ENCODE measurements at regions not wholly inside any gene's neighbourhood (a gene's known extent, or its start where the extent isn't known, plus 50 kb on each side); places are given as distances from the start of the nearest gene placed in this dataset.
"Not testable (repeated sequence)": the region's sequence is repeated elsewhere in the genome, so short reads cannot be mapped to it uniquely, and the experiment has no call there.

GRCh38 chr22:22697377-22698117 is 53.1 kb downstream of the GGTLC2 start:
- Histone ChIP-seq H3K36me3 (ENCODE audit: insufficient read depth, low read length) (no peaks in the 10 kb centered on the region), H3K9ac (ENCODE audit: low read depth, low read length) (no peak overlapping the region), H3K4me2 (ENCODE audit: low read length) (no peak overlapping the region), H3K4me3 (ENCODE audit: low read length) (no peak overlapping the region), H3K27me3 (ENCODE audit: control insufficient read depth, insufficient read depth, low read length) (no peaks in the 10 kb centered on the region), H3K4me1 (ENCODE audit: control insufficient read depth, insufficient read depth, low read length) (peaks cover 28% of the 10 kb centered on the region), H3K9me3 (replicated peaks; ENCODE audit: low read length) (no peaks in the 10 kb centered on the region)

GRCh38 chr22:22698263-22698750 is 53.9 kb downstream of the GGTLC2 start:
- Histone ChIP-seq H3K9ac (ENCODE audit: low read depth, low read length) (no peak overlapping the region), H3K4me1 (ENCODE audit: control insufficient read depth, insufficient read depth, low read length) (peaks cover 28% of the 10 kb centered on the region), H3K27me3 (ENCODE audit: control insufficient read depth, insufficient read depth, low read length) (no peaks in the 10 kb centered on the region)

DNA sequence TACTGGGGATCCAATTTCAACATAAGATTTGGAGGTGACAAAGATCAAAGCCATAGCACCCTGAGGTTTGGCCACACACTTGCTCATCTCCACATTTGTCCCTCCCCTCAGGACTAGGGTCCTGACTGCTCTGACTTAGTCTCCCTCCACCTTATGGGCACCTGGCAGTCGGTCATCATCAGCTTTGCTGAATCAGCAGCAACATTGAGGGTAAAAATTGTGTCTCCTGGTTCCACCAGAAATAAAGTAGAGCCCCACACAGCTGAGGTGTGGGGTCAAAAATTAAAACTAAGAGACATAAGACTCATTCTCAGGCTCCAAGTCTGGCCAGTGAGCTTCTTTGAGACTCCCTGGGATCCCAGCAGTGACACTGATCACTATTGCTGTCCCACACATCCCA is 56.2 kb downstream of the GGTLC2 start:
- Histone ChIP-seq H3K27me3 (ENCODE audit: control insufficient read depth, insufficient read depth, low read length) (no peaks in the 10 kb centered on the region), H3K9me3 (replicated peaks; ENCODE audit: low read length) (no peaks in the 10 kb centered on the region), H3K36me3 (ENCODE audit: insufficient read depth, low read length) (no peaks in the 10 kb centered on the region), H3K9ac (ENCODE audit: low read depth, low read length) (no peak overlapping the region), H3K4me1 (ENCODE audit: control insufficient read depth, insufficient read depth, low read length) (peaks cover 29% of the 10 kb centered on the region), H3K4me2 (ENCODE audit: low read length) (no peak overlapping the region), H3K4me3 (ENCODE audit: low read length) (no peak overlapping the region)

More at GRCh38 chr22:22698263-22698750, 53.9 kb downstream of the GGTLC2 start:
- H3K36me3 ChIP-seq (ENCODE audit: insufficient read depth, low read length) = no peaks in the 10 kb centered on the region
- no peak overlapping the region for H3K4me3 ChIP-seq (ENCODE audit: low read length)
- H3K4me2 ChIP-seq (ENCODE audit: low read length) = no peak overlapping the region
- H3K9me3 ChIP-seq (replicated peaks; ENCODE audit: low read length) = no peaks in the 10 kb centered on the region

- not testable (repeated sequence) for H3K4me2 ChIP-seq (ENCODE audit: low read length); H3K27me3 ChIP-seq (ENCODE audit: control insufficient read depth, insufficient read depth, low read length); H3K9me3 ChIP-seq (replicated peaks; ENCODE audit: low read length); H3K9ac ChIP-seq (ENCODE audit: low read depth, low read length); H3K36me3 ChIP-seq (ENCODE audit: insufficient read depth, low read length); H3K4me3 ChIP-seq (ENCODE audit: low read length)
- H3K4me1 ChIP-seq (ENCODE audit: control insufficient read depth, insufficient read depth, low read length) = peaks cover 29% of the 10 kb centered on the region
Observed at GRCh38 chr22:22701557-22701956, 57.1 kb downstream of the GGTLC2 start.

DNA sequence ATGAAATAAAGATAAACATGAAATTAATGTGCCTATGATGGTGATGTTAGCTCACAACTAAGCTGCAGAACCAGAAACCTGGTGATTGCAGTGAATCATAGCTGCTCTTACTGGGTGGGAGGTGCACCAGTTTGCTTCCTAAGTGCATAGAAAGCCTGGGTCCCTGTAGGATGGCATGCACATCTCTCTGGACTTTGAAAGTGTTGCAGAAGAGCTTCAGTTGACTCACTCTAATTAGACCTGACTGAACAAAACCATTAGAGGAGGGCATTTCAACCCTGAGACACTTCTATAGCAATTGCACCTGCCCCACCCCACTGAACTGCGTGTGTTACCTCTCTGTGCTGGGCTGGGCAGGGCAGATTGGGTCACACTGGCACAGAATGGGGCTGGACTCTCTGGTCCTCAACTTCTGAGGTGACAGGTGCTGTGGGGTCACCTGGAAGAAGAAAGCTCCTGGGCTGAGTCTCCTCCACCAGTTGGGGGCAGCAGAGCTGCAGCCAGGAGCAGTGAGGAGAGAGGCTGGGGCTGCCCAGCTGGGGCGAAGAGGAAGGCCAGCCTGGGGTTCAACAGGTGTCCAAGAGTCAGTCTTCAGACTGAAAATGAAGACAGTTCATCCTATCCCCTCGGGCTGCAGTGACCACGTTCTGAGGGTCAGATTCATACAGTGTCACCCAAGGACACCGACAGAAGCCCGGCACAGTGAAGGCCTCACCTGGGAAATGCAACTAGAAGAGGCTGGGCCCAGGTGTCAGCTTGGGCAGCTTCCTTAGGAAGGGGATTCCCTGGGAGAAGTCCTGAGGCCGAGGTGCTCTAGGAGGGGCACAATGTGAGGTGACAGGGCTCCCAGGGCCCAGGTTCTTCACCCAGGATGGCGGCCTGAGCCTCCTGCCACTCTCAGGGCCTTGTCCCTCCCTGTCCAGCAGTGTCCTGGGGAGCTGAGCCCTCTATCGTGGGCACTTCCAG is 58.1 kb downstream of the GGTLC2 start:
- H3K9me3 ChIP-seq (replicated peaks; ENCODE audit: low read length) = no peaks in the 10 kb centered on the region
- H3K4me1 ChIP-seq (ENCODE audit: control insufficient read depth, insufficient read depth, low read length) = peaks cover 29% of the 10 kb centered on the region
- no peaks in the 10 kb centered on the region for H3K36me3 ChIP-seq (ENCODE audit: insufficient read depth, low read length)
- no peak overlapping the region for H3K4me3 ChIP-seq (ENCODE audit: low read length)
- H3K27me3 ChIP-seq (ENCODE audit: control insufficient read depth, insufficient read depth, low read length) = no peaks in the 10 kb centered on the region
- H3K4me2 ChIP-seq (ENCODE audit: low read length) = no peak overlapping the region
- H3K9ac ChIP-seq (ENCODE audit: low read depth, low read length) = peak overlapping the region; percentile 39

- H3K27me3 ChIP-seq (ENCODE audit: control insufficient read depth, insufficient read depth, low read length) = no peaks in the 10 kb centered on the region
- H3K9me3 ChIP-seq (replicated peaks; ENCODE audit: low read length) = no peaks in the 10 kb centered on the region
- H3K4me1 ChIP-seq (ENCODE audit: control insufficient read depth, insufficient read depth, low read length) = peaks cover 29% of the 10 kb centered on the region
- H3K4me2 ChIP-seq (ENCODE audit: low read length) = peak overlapping the region; percentile 50
- H3K4me3 ChIP-seq (ENCODE audit: low read length) = peak overlapping the region; percentile 29
- H3K9ac ChIP-seq (ENCODE audit: low read depth, low read length) = peak overlapping the region; percentile 39
- no peaks in the 10 kb centered on the region for H3K36me3 ChIP-seq (ENCODE audit: insufficient read depth, low read length)
Observed at GRCh38 chr22:22703203-22703570, 58.8 kb downstream of the GGTLC2 start.

DNA sequence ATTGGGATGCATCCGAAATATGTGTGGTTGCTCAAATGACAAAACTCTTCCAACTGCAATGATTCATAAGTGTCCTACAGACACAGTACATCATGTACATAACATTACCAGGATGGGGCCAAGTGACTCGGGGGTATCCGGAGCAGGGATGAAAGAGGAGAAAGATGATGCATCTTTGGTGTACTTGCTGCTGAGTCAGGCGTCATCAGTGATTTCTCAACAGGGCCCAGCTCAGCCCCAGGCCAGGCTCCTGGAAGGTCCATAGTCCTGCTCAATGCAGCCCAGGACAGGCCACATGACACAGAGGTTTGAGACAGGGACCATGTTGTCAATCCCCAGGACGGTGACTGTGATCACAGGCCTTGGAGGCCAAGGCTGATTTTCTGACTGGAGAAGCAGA is 59.3 kb downstream of the GGTLC2 start:
- Histone ChIP-seq H3K4me3 (ENCODE audit: low read length) (no peak overlapping the region), H3K9ac (ENCODE audit: low read depth, low read length) (peak overlapping the region; percentile 50), H3K9me3 (replicated peaks; ENCODE audit: low read length) (no peaks in the 10 kb centered on the region), H3K4me2 (ENCODE audit: low read length) (peak overlapping the region; percentile 50), H3K27me3 (ENCODE audit: control insufficient read depth, insufficient read depth, low read length) (no peaks in the 10 kb centered on the region), H3K36me3 (ENCODE audit: insufficient read depth, low read length) (no peaks in the 10 kb centered on the region), H3K4me1 (ENCODE audit: control insufficient read depth, insufficient read depth, low read length) (peaks cover 29% of the 10 kb centered on the region)

DNA sequence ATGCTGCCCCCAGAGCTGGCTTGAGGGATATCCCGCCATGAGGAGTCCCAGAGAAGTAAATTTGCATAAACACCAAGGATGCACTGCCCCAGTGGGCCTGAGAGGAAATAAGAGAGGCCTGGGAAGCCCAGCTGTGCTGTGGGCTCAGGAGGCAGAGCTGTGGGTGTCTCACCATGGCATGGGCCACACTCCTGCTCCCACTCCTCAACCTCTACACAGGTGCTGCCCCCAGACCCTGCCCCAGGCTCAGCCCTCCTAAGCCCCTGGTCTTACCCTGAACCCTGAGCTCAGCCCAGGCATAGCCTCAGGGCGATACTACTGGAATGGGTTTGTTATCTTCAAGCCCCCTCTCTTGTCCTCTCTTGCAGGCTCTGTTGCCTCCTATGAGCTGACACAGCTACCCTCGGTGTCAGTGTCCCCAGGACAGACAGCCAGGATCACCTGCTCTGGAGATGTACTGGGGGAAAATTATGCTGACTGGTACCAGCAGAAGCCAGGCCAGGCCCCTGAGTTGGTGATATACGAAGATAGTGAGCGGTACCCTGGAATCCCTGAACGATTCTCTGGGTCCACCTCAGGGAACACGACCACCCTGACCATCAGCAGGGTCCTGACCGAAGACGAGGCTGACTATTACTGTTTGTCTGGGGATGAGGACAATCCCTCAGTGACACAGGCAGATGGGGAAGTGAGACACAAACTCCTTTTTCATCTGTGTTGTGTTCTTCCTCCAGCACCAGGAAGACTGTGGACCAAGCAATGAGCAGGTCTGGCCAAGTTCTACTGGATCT is 59.9 kb downstream of the GGTLC2 start:
- peaks cover 29% of the 10 kb centered on the region for H3K4me1 ChIP-seq (ENCODE audit: control insufficient read depth, insufficient read depth, low read length)
- H3K36me3 ChIP-seq (ENCODE audit: insufficient read depth, low read length) = no peaks in the 10 kb centered on the region
- H3K4me3 ChIP-seq (ENCODE audit: low read length) = no peak overlapping the region
- peak overlapping the region; percentile 50 for H3K9ac ChIP-seq (ENCODE audit: low read depth, low read length)
- no peaks in the 10 kb centered on the region for H3K27me3 ChIP-seq (ENCODE audit: control insufficient read depth, insufficient read depth, low read length)
- H3K9me3 ChIP-seq (replicated peaks; ENCODE audit: low read length) = no peaks in the 10 kb centered on the region
- no peak overlapping the region for H3K4me2 ChIP-seq (ENCODE audit: low read length)

GRCh38 chr22:22705328-22706100 is 61.1 kb downstream of the GGTLC2 start:
- no peaks in the 10 kb centered on the region for H3K36me3 ChIP-seq (ENCODE audit: insufficient read depth, low read length)
- no peaks in the 10 kb centered on the region for H3K27me3 ChIP-seq (ENCODE audit: control insufficient read depth, insufficient read depth, low read length)

GRCh38 chr22:22706253-22706915 is 62.0 kb downstream of the GGTLC2 start:
- Histone ChIP-seq H3K4me3 (ENCODE audit: low read length) (no peak overlapping the region), H3K36me3 (ENCODE audit: insufficient read depth, low read length) (no peaks in the 10 kb centered on the region), H3K9ac (ENCODE audit: low read depth, low read length) (no peak overlapping the region), H3K9me3 (replicated peaks; ENCODE audit: low read length) (no peaks in the 10 kb centered on the region), H3K4me2 (ENCODE audit: low read length) (no peak overlapping the region), H3K27me3 (ENCODE audit: control insufficient read depth, insufficient read depth, low read length) (no peaks in the 10 kb centered on the region), H3K4me1 (ENCODE audit: control insufficient read depth, insufficient read depth, low read length) (peaks cover 36% of the 10 kb centered on the region)

More at GRCh38 chr22:22705328-22706100, 61.1 kb downstream of the GGTLC2 start:
- Histone ChIP-seq H3K4me2 (ENCODE audit: low read length) (no peak overlapping the region), H3K9me3 (replicated peaks; ENCODE audit: low read length) (no peaks in the 10 kb centered on the region), H3K9ac (ENCODE audit: low read depth, low read length) (no peak overlapping the region), H3K4me3 (ENCODE audit: low read length) (no peak overlapping the region), H3K4me1 (ENCODE audit: control insufficient read depth, insufficient read depth, low read length) (peaks cover 29% of the 10 kb centered on the region)

Measured in skeletal muscle satellite cell (primary cell).